Calu3 (cell line): ENCODE measurements at regions not wholly inside any gene's neighbourhood (a gene's known extent, or its start where the extent isn't known, plus 50 kb on each side); places are given as distances from the start of the nearest gene placed in this dataset.
"Not testable (repeated sequence)": the region's sequence is repeated elsewhere in the genome, so short reads cannot be mapped to it uniquely, and the experiment has no call there.

Experiments
- BruUV-seq: library from RNA; stranded (reverse); fragments of 400-500 nt; replicated peaks from 2 replicates; lab custom pipeline; 2021; lab: Mats Ljungman, UMichigan
- CTCF ChIA-PET: fragments of 300-600 bp; sonication (Branson Sonifier 250); formaldehyde crosslinking; loops from one replicate; lab custom pipeline; 2022; ENCODE audit warnings: antibody characterized with exemption; lab: Charles Lee
- DNase-seq: peaks from one replicate; pipeline ENCODE4 v3.0.0; 2022
- H3K27ac Mint-ChIP-seq: one replicate; pipeline ENCODE4 v1.8.0; 2022; ENCODE audit warnings: mixed read lengths; ENCODE audit not compliant: unreplicated experiment
- H3K27me3 Mint-ChIP-seq: one replicate; pipeline ENCODE4 v1.8.0; 2022; ENCODE audit warnings: mixed read lengths; ENCODE audit not compliant: unreplicated experiment
- H3K36me3 Mint-ChIP-seq: one replicate; pipeline ENCODE4 v1.8.0; 2022; ENCODE audit warnings: mild to moderate bottlenecking, moderate library complexity, mixed read lengths; ENCODE audit not compliant: insufficient read depth, unreplicated experiment
- H3K4me1 Mint-ChIP-seq: one replicate; pipeline ENCODE4 v1.8.0; 2022; ENCODE audit warnings: mild to moderate bottlenecking, low read depth, mixed read lengths; ENCODE audit not compliant: unreplicated experiment
- H3K4me3 Mint-ChIP-seq: one replicate; pipeline ENCODE4 v1.8.0; 2022; ENCODE audit warnings: mild to moderate bottlenecking, low read depth, moderate library complexity, mixed read lengths; ENCODE audit not compliant: unreplicated experiment
- H3K9me3 Mint-ChIP-seq: one replicate; pipeline ENCODE4 v1.8.0; 2022; ENCODE audit warnings: low read depth, mixed read lengths; ENCODE audit not compliant: unreplicated experiment
- intact Hi-C: fragments of 100-400 bp; cut with micrococcal nuclease; formaldehyde crosslinking; loops from one replicate; pipeline ENCODE4 v1.10.0; 2022; ENCODE audit not compliant: unreplicated experiment

DNA sequence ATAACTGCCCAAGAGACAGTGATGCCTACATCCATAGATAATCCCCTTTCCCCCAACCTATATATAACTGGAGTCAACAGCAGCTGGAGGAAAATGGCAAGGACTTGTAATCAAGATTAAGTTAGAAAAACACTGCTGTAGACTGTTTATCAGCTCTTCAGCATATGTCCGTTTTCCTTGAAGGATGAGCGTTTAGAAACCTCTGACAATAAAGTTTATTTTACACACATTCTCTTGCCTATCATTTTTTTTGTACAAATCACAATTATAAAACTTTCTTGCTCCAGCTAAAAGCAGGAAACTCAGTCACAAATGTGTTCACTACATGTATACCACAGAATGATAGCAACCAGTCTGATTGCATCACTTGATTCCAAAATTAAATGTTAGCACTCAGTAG, 50.8 kb downstream of the PPIAL4G start:
- BruUV-seq, H3K36me3 Mint-ChIP-seq, H3K9me3 Mint-ChIP-seq, H3K4me3 Mint-ChIP-seq, DNase-seq, intact Hi-C loops, H3K27me3 Mint-ChIP-seq, H3K4me1 Mint-ChIP-seq, CTCF ChIA-PET, H3K27ac Mint-ChIP-seq: not testable (repeated sequence)

- H3K27ac Mint-ChIP-seq, H3K27me3 Mint-ChIP-seq, CTCF ChIA-PET, H3K36me3 Mint-ChIP-seq, BruUV-seq, DNase-seq, H3K4me3 Mint-ChIP-seq, H3K9me3 Mint-ChIP-seq, intact Hi-C loops: not testable (repeated sequence)
- H3K4me1 Mint-ChIP-seq: peaks cover 26% of the 10 kb centered on the region
Observed at GRCh38 chr1:148429856-148430255, 53.2 kb downstream of the PPIAL4G start.

- H3K9me3 Mint-ChIP-seq, H3K27ac Mint-ChIP-seq, intact Hi-C loops, DNase-seq, CTCF ChIA-PET, H3K4me3 Mint-ChIP-seq, H3K27me3 Mint-ChIP-seq, H3K36me3 Mint-ChIP-seq, BruUV-seq: not testable (repeated sequence)
- H3K4me1 Mint-ChIP-seq: peaks cover 38% of the 10 kb centered on the region
Observed at GRCh38 chr1:148426940-148427611, 56.0 kb downstream of the PPIAL4G start.

GRCh38 chr1:148426385-148426784, 56.7 kb downstream of the PPIAL4G start:
- BruUV-seq, H3K36me3 Mint-ChIP-seq, H3K27me3 Mint-ChIP-seq, intact Hi-C loops, H3K4me3 Mint-ChIP-seq, H3K9me3 Mint-ChIP-seq, CTCF ChIA-PET, DNase-seq, H3K27ac Mint-ChIP-seq: not testable (repeated sequence)
- peaks cover 38% of the 10 kb centered on the region for H3K4me1 Mint-ChIP-seq

GRCh38 chr1:148424143-148425003, 58.7 kb downstream of the PPIAL4G start:
- BruUV-seq, H3K9me3 Mint-ChIP-seq, intact Hi-C loops, H3K36me3 Mint-ChIP-seq, H3K27me3 Mint-ChIP-seq: not testable (repeated sequence)
- CTCF ChIA-PET: interaction anchor here (0.5 kb wide), 1 partner anchor 29 kb away, joined by 3 read pairs; no protein-coding TSS in a partner anchor
- peak overlapping the region; percentile 4 for H3K27ac Mint-ChIP-seq
- H3K4me3 Mint-ChIP-seq: peak overlapping the region; percentile 14
- peak; percentile 66 for DNase-seq
- peaks cover 38% of the 10 kb centered on the region for H3K4me1 Mint-ChIP-seq

DNA sequence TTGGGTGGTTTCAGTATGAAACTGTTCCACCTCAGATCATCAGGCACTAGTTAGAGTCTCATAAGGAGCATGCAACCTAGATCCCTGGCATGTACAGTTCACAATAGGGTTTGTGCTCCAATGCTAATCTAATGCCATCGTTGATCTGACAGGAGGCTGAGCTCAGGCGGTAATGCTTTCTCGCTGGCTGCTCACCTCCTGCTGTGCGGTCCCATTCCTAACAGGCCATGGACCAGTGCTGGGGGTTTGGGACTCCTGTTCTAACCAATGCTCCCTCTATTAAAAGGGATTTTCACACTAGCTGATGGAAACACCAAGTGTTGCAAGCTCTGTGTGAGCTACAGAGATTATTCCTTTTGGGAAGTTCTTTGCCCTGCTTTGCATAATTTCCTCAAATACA, 60.2 kb downstream of the PPIAL4G start:
- H3K4me1 Mint-ChIP-seq: peaks cover 38% of the 10 kb centered on the region
- H3K4me3 Mint-ChIP-seq, H3K27me3 Mint-ChIP-seq, H3K27ac Mint-ChIP-seq, H3K36me3 Mint-ChIP-seq, DNase-seq, CTCF ChIA-PET, intact Hi-C loops, H3K9me3 Mint-ChIP-seq, BruUV-seq: not testable (repeated sequence)

DNA sequence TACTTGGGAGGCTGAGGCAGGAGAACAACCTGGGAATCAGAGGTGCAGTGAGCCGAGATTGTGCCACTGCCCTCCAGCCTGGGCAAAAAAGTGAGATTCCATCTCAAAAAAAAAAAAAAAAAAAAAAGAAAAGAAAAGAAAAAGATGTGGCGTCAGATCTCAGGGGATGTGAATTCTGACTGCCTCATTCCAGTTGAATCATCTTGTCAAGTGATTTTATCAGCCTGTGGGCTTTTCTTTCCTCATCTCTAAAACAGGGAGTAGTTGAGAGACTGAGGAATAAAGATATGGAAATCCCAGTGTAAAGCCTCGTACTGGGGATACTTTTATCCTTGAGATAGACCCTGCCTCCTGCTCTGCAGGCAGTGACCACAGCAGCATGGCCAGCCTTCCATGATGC, 65.9 kb downstream of the PPIAL4G start:
- H3K27ac Mint-ChIP-seq, H3K4me3 Mint-ChIP-seq, DNase-seq, H3K4me1 Mint-ChIP-seq, H3K36me3 Mint-ChIP-seq, CTCF ChIA-PET, H3K27me3 Mint-ChIP-seq, H3K9me3 Mint-ChIP-seq, intact Hi-C loops, BruUV-seq: not testable (repeated sequence)

- not testable (repeated sequence) for H3K27me3 Mint-ChIP-seq
Observed at GRCh38 chr1:148413385-148413784, 69.7 kb downstream of the PPIAL4G start.

DNA sequence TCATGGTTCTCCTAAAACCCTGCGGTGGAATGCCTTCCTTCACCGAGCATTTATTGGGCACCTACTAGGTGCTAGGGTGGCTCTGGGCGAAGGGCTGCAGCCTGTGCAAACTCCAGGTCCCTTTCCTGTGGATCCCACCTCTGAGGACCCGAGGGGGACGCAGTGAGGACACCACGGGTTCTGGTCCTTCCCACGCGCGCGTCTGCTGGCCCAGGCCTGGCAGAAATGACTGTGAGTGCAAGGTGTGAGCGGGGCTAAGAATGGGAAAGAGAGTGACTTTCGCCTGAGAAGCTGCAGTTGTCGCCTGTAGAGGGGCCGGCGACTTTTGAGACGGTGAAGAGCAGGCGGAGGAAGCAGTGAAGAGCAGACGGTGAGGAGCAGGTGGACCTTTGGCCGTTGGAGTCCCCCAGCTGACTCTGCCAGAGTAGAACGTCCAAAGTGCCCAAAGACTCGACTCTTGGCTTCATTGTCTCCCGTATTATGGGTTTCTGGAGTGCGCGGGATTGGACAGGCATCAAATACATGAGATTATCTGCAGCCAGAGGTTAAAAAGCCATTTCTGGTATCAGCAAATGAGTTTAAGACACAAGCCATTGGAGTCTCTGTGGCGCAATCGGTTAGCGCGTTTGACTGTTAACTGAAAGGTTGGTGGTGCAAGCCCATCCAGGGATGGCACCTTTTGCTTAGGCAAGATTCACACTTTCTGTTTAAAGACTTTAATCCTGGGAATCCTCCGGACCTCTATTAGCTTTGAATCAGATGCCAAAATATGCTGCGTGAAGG, 78.1 kb downstream of the PPIAL4G start:
- BruUV-seq, H3K4me3 Mint-ChIP-seq, DNase-seq, CTCF ChIA-PET, H3K9me3 Mint-ChIP-seq, H3K27me3 Mint-ChIP-seq, intact Hi-C loops, H3K27ac Mint-ChIP-seq, H3K4me1 Mint-ChIP-seq: not testable (repeated sequence)
- H3K36me3 Mint-ChIP-seq: peaks cover 18% of the 10 kb centered on the region

More at GRCh38 chr1:148413385-148413784, 69.7 kb downstream of the PPIAL4G start:
- H3K27ac Mint-ChIP-seq, H3K9me3 Mint-ChIP-seq, DNase-seq, H3K4me1 Mint-ChIP-seq, intact Hi-C loops, BruUV-seq, CTCF ChIA-PET, H3K36me3 Mint-ChIP-seq, H3K4me3 Mint-ChIP-seq: not testable (repeated sequence)
